G401 (cell line): ENCODE measurements at regions not wholly inside any gene's neighbourhood (a gene's known extent, or its start where the extent isn't known, plus 50 kb on each side); places are given as distances from the start of the nearest gene placed in this dataset.

Experiments used
- DNase-seq: peaks from one replicate; pipeline ENCODE4 v3.0.0-alpha.2; 2015; ENCODE audit warnings: low spot score
- in situ Hi-C: cut with HindIII; loops from 2 replicates; pipeline ENCODE4 v1.10.0; 2016; ENCODE audit warnings: low sequenced_read_pairs, mixed read lengths

- DNase-seq, result no peak
Observed at GRCh38 chr13:64871742-64872141, 2358.4 kb downstream of the PCDH9 start.

GRCh38 chr13:64869539-64869938, 2360.6 kb downstream of the PCDH9 start:
- DNase-seq, result no peak
- in situ Hi-C loops, result no loop called here

More at GRCh38 chr13:64871742-64872141, 2358.4 kb downstream of the PCDH9 start:
- in situ Hi-C loops, result no loop called here

- in situ Hi-C loops, result no loop called here
- DNase-seq, result no peak
Observed at GRCh38 chr13:64867856-64868255, 2362.3 kb downstream of the PCDH9 start.

- no peak for DNase-seq
- in situ Hi-C loops, result no loop called here
Observed at GRCh38 chr13:64866331-64866730, 2363.8 kb downstream of the PCDH9 start.

- in situ Hi-C loops, result no loop called here
- no peak for DNase-seq
Observed at GRCh38 chr13:64855506-64855905, 2374.6 kb downstream of the PCDH9 start.

- in situ Hi-C loops, result no loop called here
- no peak for DNase-seq
Observed at GRCh38 chr13:64850017-64850416, 2380.1 kb downstream of the PCDH9 start.

- no peak for DNase-seq
- in situ Hi-C loops, result no loop called here
Observed at GRCh38 chr13:64849196-64849595, 2380.9 kb downstream of the PCDH9 start.

GRCh38 chr13:64847767-64848166, 2382.4 kb downstream of the PCDH9 start:
- in situ Hi-C loops, result no loop called here

GRCh38 chr13:64845110-64845509, 2385.0 kb downstream of the PCDH9 start:
- in situ Hi-C loops, result no loop called here
- DNase-seq, result no peak

More at GRCh38 chr13:64847767-64848166, 2382.4 kb downstream of the PCDH9 start:
- DNase-seq, result no peak

- no peak for DNase-seq
- in situ Hi-C loops, result no loop called here
Observed at GRCh38 chr13:64819081-64819480, 2411.1 kb downstream of the PCDH9 start.

- no peak for DNase-seq
- in situ Hi-C loops, result no loop called here
Observed at GRCh38 chr13:64817691-64818090, 2412.4 kb downstream of the PCDH9 start.

- no peak for DNase-seq
- in situ Hi-C loops, result no loop called here
Observed at GRCh38 chr13:64810750-64811149, 2419.4 kb downstream of the PCDH9 start.

- DNase-seq, result no peak
- in situ Hi-C loops, result no loop called here
Observed at GRCh38 chr13:64808704-64809103, 2421.4 kb downstream of the PCDH9 start.

- in situ Hi-C loops, result no loop called here
- no peak for DNase-seq
Observed at GRCh38 chr13:64801768-64802167, 2428.4 kb downstream of the PCDH9 start.

- in situ Hi-C loops, result no loop called here
Observed at GRCh38 chr13:64798422-64798821, 2431.7 kb downstream of the PCDH9 start.

GRCh38 chr13:64793592-64793991, 2436.5 kb downstream of the PCDH9 start:
- in situ Hi-C loops, result no loop called here
- no peak for DNase-seq

More at GRCh38 chr13:64798422-64798821, 2431.7 kb downstream of the PCDH9 start:
- DNase-seq, result no peak

GRCh38 chr13:64793131-64793530, 2437.0 kb downstream of the PCDH9 start:
- in situ Hi-C loops, result no loop called here
- DNase-seq, result no peak

GRCh38 chr13:64791373-64791772, 2438.8 kb downstream of the PCDH9 start:
- in situ Hi-C loops, result no loop called here
- DNase-seq, result no peak

- in situ Hi-C loops, result no loop called here
- no peak for DNase-seq
Observed at GRCh38 chr13:64782466-64782865, 2447.7 kb downstream of the PCDH9 start.

GRCh38 chr13:64778002-64778401, 2452.1 kb downstream of the PCDH9 start:
- in situ Hi-C loops, result no loop called here
- no peak for DNase-seq

GRCh38 chr13:64774915-64775314, 2455.2 kb downstream of the PCDH9 start:
- in situ Hi-C loops, result no loop called here
- DNase-seq, result no peak

- in situ Hi-C loops, result no loop called here
- no peak for DNase-seq
Observed at GRCh38 chr13:64770743-64771142, 2459.4 kb downstream of the PCDH9 start.
